Parathyroid adenoma (tissue), 2 donors: ENCODE measurements at regions not wholly inside any gene's neighbourhood (a gene's known extent, or its start where the extent isn't known, plus 50 kb on each side); places are given as distances from the start of the nearest gene placed in this dataset.

Source experiments
- H2AFZ ChIP-seq: fragments of 300-600 bp; sonication (generic); one replicate; pipeline ENCODE4 v1.7.0; 2017; ENCODE audit warnings: antibody characterized with exemption, mild to moderate bottlenecking
- H3K27ac ChIP-seq: fragments of 300-600 bp; sonication (generic); one replicate; pipeline ENCODE4 v1.7.0; 2017
- H3K27me3 ChIP-seq: fragments of 300-600 bp; sonication (generic); one replicate; pipeline ENCODE4 v1.7.0; 2017; ENCODE audit warnings: low read length; ENCODE audit not compliant: control insufficient read depth, insufficient read depth
- H3K36me3 ChIP-seq: fragments of 300-600 bp; sonication (generic); one replicate; pipeline ENCODE4 v1.7.0; 2017; ENCODE audit warnings: low read length; ENCODE audit not compliant: control insufficient read depth, insufficient read depth
- H3K4me1 ChIP-seq: fragments of 300-600 bp; sonication (generic); one replicate; pipeline ENCODE4 v1.7.0; 2017; ENCODE audit warnings: control low read depth
- H3K4me2 ChIP-seq: fragments of 300-600 bp; sonication (generic); one replicate; pipeline ENCODE4 v1.7.0; 2017; ENCODE audit warnings: low read length
- H3K4me3 ChIP-seq: fragments of 300-600 bp; sonication (generic); one replicate; pipeline ENCODE4 v1.7.0; 2017; ENCODE audit warnings: low read depth, low read length
- H3K79me2 ChIP-seq: fragments of 300-600 bp; sonication (generic); one replicate; pipeline ENCODE4 v1.7.0; 2017; ENCODE audit warnings: control low read depth
- H3K9ac ChIP-seq: fragments of 300-600 bp; sonication (generic); one replicate; pipeline ENCODE4 v1.7.0; 2017; ENCODE audit warnings: mild to moderate bottlenecking
- H3K9me3 ChIP-seq: fragments of 300-600 bp; sonication (generic); one replicate; pipeline ENCODE4 v1.7.0; 2017; ENCODE audit warnings: low read length; ENCODE audit not compliant: control insufficient read depth
- CTCF ChIP-seq: fragments of 300-600 bp; sonication (generic); IDR thresholded peaks from one replicate; pipeline ENCODE4 v1.7.0; 2017; ENCODE audit warnings: antibody characterized with exemption, mild to moderate bottlenecking
- donor health status: primary hyperparathyroidism.

- Histone ChIP-seq H3K4me1 (peaks cover 4% of the 10 kb centered on the region), H2AFZ (no peak overlapping the region), H3K79me2 (no peaks in the 10 kb centered on the region), H3K27ac (no peak overlapping the region), H3K4me2 (no peak overlapping the region), H3K27me3 (peaks cover 5% of the 10 kb centered on the region), H3K4me3 (no peak overlapping the region), H3K36me3 (no peaks in the 10 kb centered on the region), H3K9ac (no peak overlapping the region), H3K9me3 (no peaks in the 10 kb centered on the region)
- no peak for TF ChIP-seq CTCF
Observed at GRCh38 chr3:189457201-189457607, 174.0 kb upstream of the TP63 start.

GRCh38 chr3:189457631-189458412, 173.4 kb upstream of the TP63 start:
- no peak overlapping the region for H2AFZ ChIP-seq
- peaks cover 4% of the 10 kb centered on the region for H3K4me1 ChIP-seq
- H3K9me3 ChIP-seq, result no peaks in the 10 kb centered on the region
- no peaks in the 10 kb centered on the region for H3K79me2 ChIP-seq
- TF ChIP-seq CTCF, result no peak
- no peak overlapping the region for H3K9ac ChIP-seq
- no peaks in the 10 kb centered on the region for H3K36me3 ChIP-seq
- H3K4me2 ChIP-seq, result peak overlapping the region; percentile 55
- H3K27me3 ChIP-seq, result peaks cover 5% of the 10 kb centered on the region
- no peak overlapping the region for H3K4me3 ChIP-seq
- no peak overlapping the region for H3K27ac ChIP-seq

GRCh38 chr3:189458528-189458927, 172.7 kb upstream of the TP63 start:
- no peak overlapping the region for H3K9ac ChIP-seq
- peaks cover 4% of the 10 kb centered on the region for H3K4me1 ChIP-seq
- no peak for TF ChIP-seq CTCF
- H3K4me2 ChIP-seq, result peak overlapping the region; percentile 55
- peaks cover 4% of the 10 kb centered on the region for H3K9me3 ChIP-seq
- peaks cover 5% of the 10 kb centered on the region for H3K27me3 ChIP-seq
- no peak overlapping the region for H3K4me3 ChIP-seq
- H3K36me3 ChIP-seq, result no peaks in the 10 kb centered on the region
- H3K79me2 ChIP-seq, result no peaks in the 10 kb centered on the region
- no peak overlapping the region for H3K27ac ChIP-seq
- no peak overlapping the region for H2AFZ ChIP-seq

- H3K9me3 ChIP-seq, result peaks cover 4% of the 10 kb centered on the region
- no peak for TF ChIP-seq CTCF
- H3K36me3 ChIP-seq, result no peaks in the 10 kb centered on the region
Observed at GRCh38 chr3:189459231-189459630, 172.0 kb upstream of the TP63 start.

GRCh38 chr3:189460511-189460910, 170.7 kb upstream of the TP63 start:
- no peak overlapping the region for H3K9ac ChIP-seq
- no peak overlapping the region for H3K4me2 ChIP-seq
- H3K27me3 ChIP-seq, result peaks cover 5% of the 10 kb centered on the region
- H3K27ac ChIP-seq, result no peak overlapping the region
- peaks cover 4% of the 10 kb centered on the region for H3K9me3 ChIP-seq
- TF ChIP-seq CTCF, result no peak
- no peak overlapping the region for H3K4me3 ChIP-seq
- peaks cover 4% of the 10 kb centered on the region for H3K4me1 ChIP-seq
- no peaks in the 10 kb centered on the region for H3K79me2 ChIP-seq
- no peak overlapping the region for H2AFZ ChIP-seq
- H3K36me3 ChIP-seq, result no peaks in the 10 kb centered on the region

More at GRCh38 chr3:189459231-189459630, 172.0 kb upstream of the TP63 start:
- Histone ChIP-seq H3K27ac (no peak overlapping the region), H3K9ac (no peak overlapping the region), H3K79me2 (no peaks in the 10 kb centered on the region), H3K4me1 (peaks cover 4% of the 10 kb centered on the region), H3K27me3 (peaks cover 5% of the 10 kb centered on the region), H2AFZ (no peak overlapping the region), H3K4me3 (no peak overlapping the region), H3K4me2 (no peak overlapping the region)
